IMR-90 (cell line): ENCODE measurements at regions not wholly inside any gene's neighbourhood (a gene's known extent, or its start where the extent isn't known, plus 50 kb on each side); places are given as distances from the start of the nearest gene placed in this dataset.

Source experiments
- BHLHE40 ChIP-seq: fragments of 150-350 bp; IDR thresholded peaks from 2 replicates; pipeline ENCODE4 v1.6.1; 2016; ENCODE audit warnings: mild to moderate bottlenecking, low read depth, low read length
- CHD1 ChIP-seq: IDR thresholded peaks from 2 replicates; pipeline ENCODE4 v1.6.1; 2012; ENCODE audit warnings: low read depth, low read length, improper control_type of control experiment
- CTCF ChIP-seq: conservative IDR thresholded peaks from 2 replicates; pipeline ENCODE4 v1.5.1; 2012; ENCODE audit warnings: mild to moderate bottlenecking, low read depth, low read length, improper control_type of control experiment
- ELK1 ChIP-seq: fragments of 150-350 bp; IDR thresholded peaks from 2 replicates; pipeline ENCODE4 v1.6.1; 2016; ENCODE audit warnings: low read depth, mild to moderate bottlenecking, low read length, moderate library complexity, borderline replicate concordance
- FOS ChIP-seq: fragments of 150-350 bp; IDR thresholded peaks from 2 replicates; pipeline ENCODE4 v1.6.1; 2016; ENCODE audit warnings: low read depth, low read length
- MAZ ChIP-seq: IDR thresholded peaks from 2 replicates; pipeline ENCODE4 v1.6.1; 2012; ENCODE audit warnings: low read depth, mild to moderate bottlenecking, low read length, improper control_type of control experiment, moderate library complexity, borderline replicate concordance
- MXI1 ChIP-seq: IDR thresholded peaks from 2 replicates; pipeline ENCODE4 v1.6.1; 2012; ENCODE audit warnings: low read depth, mild to moderate bottlenecking, low read length, moderate library complexity, borderline replicate concordance
- POLR2A ChIP-seq: IDR thresholded peaks from 2 replicates; pipeline ENCODE4 v1.6.1; 2012; ENCODE audit warnings: mild to moderate bottlenecking, low read depth, low read length
- RAD21 ChIP-seq: IDR thresholded peaks from 2 replicates; pipeline ENCODE4 v1.6.1; 2012; ENCODE audit warnings: low read length, improper control_type of control experiment

GRCh38 chr6:48610846-48611245, 499.8 kb upstream of the PTCHD4 start:
- TF ChIP-seq CTCF (no peak), POLR2A (no peak), ELK1 (no peak), MXI1 (no peak), CHD1 (no peak), FOS (no peak), BHLHE40 (no peak), MAZ (no peak), RAD21 (no peak)
